ENCODE measurements at regions not wholly inside any gene's neighbourhood (a gene's known extent, or its start where the extent isn't known, plus 50 kb on each side); places are given as distances from the start of the nearest gene placed in this dataset.

DNA sequence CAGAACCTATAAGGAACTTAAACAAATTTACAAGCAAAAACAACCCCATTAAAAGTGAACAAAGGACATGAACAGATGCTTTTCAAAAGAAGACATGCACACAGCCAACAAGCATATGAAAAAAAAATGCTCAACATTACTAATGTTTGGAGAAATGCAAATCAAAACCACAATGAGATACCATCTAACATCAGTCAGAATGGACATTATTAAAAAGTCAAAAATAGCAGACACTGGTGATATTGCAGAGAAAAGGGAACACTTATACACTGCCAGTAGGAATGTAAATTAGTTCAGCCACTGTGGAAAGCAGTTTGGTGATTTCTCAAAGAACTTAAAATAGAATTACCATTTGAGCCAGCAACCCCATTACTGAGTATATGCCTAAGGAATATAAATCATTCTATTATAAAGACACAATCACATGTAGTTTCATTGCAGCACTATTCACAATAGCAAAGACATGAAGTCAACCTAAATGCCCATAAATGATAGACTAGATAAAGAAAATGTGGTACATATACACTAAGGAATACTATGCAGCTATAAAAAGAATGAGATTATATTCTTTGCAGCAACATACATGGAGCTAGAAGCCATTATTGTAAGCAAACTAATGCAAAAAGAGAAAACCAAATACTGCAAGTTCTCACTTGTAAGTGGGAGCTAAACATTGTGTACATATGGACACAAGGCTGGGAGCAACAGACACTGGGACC is 1509.4 kb downstream of the TECRL start:
- H3K4me3 ChIP-seq = no peak overlapping the region
- no peak for TF ChIP-seq CTCF (IDR thresholded peaks at IDR 0.05)
- H3K27ac ChIP-seq = no peak overlapping the region
- no peak for DNase-seq (ENCODE audit: low spot score)

DNA sequence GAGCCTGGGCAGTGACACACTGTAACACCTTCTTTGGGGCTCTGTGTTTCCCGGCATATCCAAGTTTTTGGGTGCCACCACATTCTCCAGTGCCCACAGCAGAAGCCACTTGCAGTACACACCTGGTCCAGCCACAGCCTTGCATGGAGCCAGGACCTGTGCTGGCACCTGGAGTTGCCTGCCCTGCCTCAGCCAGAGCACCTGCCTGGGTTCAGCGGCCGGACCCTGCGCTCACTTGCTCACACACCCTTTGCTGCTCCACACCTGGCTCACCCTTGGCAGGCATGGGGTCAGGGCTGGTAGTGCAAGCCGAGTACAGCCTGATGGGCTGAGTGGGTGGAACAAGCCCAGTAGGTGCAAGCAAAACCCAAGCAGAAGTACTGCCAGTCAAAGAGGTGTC is 1511.1 kb downstream of the TECRL start:
- TF ChIP-seq CTCF (IDR thresholded peaks at IDR 0.05) = no peak
- no peak overlapping the region for H3K4me3 ChIP-seq
- no peak overlapping the region for H3K27ac ChIP-seq
- DNase-seq (ENCODE audit: low spot score) = no peak

- no peak overlapping the region for H3K27ac ChIP-seq
- no peak for DNase-seq (ENCODE audit: low spot score)
- TF ChIP-seq CTCF (IDR thresholded peaks at IDR 0.05) = no peak
- H3K4me3 ChIP-seq = no peak overlapping the region
Measured at GRCh38 chr4:62896721-62897120, 1512.5 kb downstream of the TECRL start.

- no peak for TF ChIP-seq CTCF (IDR thresholded peaks at IDR 0.05)
- Histone ChIP-seq H3K4me3 (no peak overlapping the region), H3K27ac (no peak overlapping the region)
- no peak for DNase-seq (ENCODE audit: low spot score)
Measured at GRCh38 chr4:62881901-62882300, 1527.3 kb downstream of the TECRL start.

DNA sequence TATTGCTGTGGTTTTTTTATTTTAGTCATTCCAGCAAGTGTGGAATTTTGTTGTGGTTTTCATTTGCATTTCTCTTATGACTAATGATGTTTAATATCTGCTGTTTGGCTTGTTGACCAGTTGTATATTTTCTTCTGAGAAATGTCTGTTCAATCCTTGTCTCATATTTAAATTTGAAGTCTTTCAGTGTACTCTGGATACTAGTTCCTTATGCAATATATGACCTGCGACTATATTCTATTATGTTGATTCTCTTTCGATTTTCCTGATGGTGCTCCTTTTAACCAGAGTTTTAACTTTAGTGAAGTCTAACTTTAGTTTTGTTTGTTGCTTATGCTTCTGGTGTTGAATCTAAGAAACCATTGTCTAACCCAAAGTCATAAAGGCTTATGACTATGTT is 1528.0 kb downstream of the TECRL start:
- Histone ChIP-seq H3K27ac (no peak overlapping the region), H3K4me3 (no peak overlapping the region)
- TF ChIP-seq CTCF (IDR thresholded peaks at IDR 0.05) = no peak
- DNase-seq (ENCODE audit: low spot score) = no peak

GRCh38 chr4:62872856-62873255 is 1536.4 kb downstream of the TECRL start:
- TF ChIP-seq CTCF (IDR thresholded peaks at IDR 0.05) = no peak
- Histone ChIP-seq H3K4me3 (no peak overlapping the region), H3K27ac (no peak overlapping the region)
- DNase-seq (ENCODE audit: low spot score) = no peak

GRCh38 chr4:62871078-62871477 is 1538.2 kb downstream of the TECRL start:
- no peak overlapping the region for H3K4me3 ChIP-seq
- DNase-seq (ENCODE audit: low spot score) = no peak
- no peak overlapping the region for H3K27ac ChIP-seq
- no peak for TF ChIP-seq CTCF (IDR thresholded peaks at IDR 0.05)
